ENCODE measurements at regions not wholly inside any gene's neighbourhood (a gene's known extent, or its start where the extent isn't known, plus 50 kb on each side); places are given as distances from the start of the nearest gene placed in this dataset.

DNA sequence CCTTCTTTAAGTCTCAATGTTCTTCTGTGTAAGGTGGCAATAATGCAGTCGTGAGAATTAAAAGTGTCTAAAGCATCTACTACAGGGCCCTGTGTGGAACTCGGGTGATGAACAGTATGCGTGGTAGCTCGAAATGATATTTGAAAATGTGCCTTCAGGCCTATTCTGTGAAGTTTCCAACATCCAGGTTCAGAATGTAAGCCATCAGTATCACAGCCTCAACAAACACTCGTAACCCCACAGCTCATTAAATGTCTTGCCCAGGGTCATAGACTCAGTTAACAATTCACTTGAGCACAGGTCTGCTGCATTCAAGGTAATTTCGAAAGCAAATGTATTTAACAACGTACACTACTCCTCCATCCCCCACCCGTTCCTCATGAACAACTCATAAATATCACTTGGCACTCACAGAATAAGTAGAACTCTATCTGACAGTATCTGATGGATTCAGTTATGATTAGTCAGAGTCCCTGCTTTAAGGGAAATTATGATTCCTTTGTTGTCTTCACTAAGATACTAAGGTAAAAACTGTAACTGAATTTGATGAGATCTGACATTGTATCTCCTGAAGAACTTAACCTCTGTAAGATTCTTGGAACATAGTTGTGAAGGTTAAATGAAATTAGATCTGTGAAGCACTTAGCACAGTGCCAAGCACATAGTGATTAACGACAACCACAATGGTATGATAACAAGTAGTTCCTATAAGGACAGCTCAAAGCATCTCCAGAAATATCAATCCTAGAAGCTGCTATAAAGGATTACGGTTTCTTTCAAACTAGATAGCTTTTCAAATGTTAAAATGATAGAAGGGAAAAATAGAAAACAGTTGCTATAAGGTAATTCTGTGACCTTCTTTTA lies 642.3 kb downstream of the TBL1XR1 start:
- POLR2A ChIA-PET, result no interaction called here
- TF ChIP-seq ZHX1 (CRISPR knock-in tag; IDR thresholded peaks at IDR 0.05; ENCODE audit: low read depth) (no peak), MAX (IDR thresholded peaks at IDR 0.05) (no peak), NFYB (CRISPR knock-in tag; IDR thresholded peaks at IDR 0.05) (no peak), BRCA1 (CRISPR knock-in tag; IDR thresholded peaks at IDR 0.05) (no peak), ZNF44 (CRISPR knock-in tag; IDR thresholded peaks at IDR 0.05) (no peak), SNRNP70 (IDR thresholded peaks at IDR 0.05; ENCODE audit: low read depth, low read length) (no peak), FOXP1 (IDR thresholded peaks at IDR 0.05) (no peak), FOXP1 (CRISPR knock-in tag; IDR thresholded peaks at IDR 0.05) (no peak), CBX2 (IDR thresholded peaks at IDR 0.05; ENCODE audit: low read depth, low read length) (no peak), CBX2 (CRISPR knock-in tag; IDR thresholded peaks at IDR 0.05; ENCODE audit: low read depth) (no peak), HNRNPUL1 (IDR thresholded peaks at IDR 0.05; ENCODE audit: low read depth, low read length) (no peak), POLR2A (IDR thresholded peaks at IDR 0.05; ENCODE audit: insufficient read depth in 1 of 2, low read depth in 2 of 2, low read length in 2 of 2) (no peak), NFYC (CRISPR knock-in tag; IDR thresholded peaks at IDR 0.05) (no peak)
- TF ChIP-seq, protein P1, sequence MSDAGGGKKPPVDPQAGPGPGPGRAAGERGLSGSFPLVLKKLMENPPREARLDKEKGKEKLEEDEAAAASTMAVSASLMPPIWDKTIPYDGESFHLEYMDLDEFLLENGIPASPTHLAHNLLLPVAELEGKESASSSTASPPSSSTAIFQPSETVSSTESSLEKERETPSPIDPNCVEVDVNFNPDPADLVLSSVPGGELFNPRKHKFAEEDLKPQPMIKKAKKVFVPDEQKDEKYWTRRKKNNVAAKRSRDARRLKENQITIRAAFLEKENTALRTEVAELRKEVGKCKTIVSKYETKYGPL (CRISPR knock-in tag; IDR thresholded peaks at IDR 0.05), result no peak
- TF ChIP-seq, protein P2, sequence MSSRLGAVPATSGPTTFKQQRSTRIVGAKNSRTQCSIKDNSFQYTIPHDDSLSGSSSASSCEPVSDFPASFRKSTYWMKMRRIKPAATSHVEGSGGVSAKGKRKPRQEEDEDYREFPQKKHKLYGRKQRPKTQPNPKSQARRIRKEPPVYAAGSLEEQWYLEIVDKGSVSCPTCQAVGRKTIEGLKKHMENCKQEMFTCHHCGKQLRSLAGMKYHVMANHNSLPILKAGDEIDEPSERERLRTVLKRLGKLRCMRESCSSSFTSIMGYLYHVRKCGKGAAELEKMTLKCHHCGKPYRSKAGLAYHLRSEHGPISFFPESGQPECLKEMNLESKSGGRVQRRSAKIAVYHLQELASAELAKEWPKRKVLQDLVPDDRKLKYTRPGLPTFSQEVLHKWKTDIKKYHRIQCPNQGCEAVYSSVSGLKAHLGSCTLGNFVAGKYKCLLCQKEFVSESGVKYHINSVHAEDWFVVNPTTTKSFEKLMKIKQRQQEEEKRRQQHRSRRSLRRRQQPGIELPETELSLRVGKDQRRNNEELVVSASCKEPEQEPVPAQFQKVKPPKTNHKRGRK (CRISPR knock-in tag; IDR thresholded peaks at IDR 0.05), result no peak
- no peak overlapping the region for H3K9ac ChIP-seq (ENCODE audit: insufficient read depth, low read depth, low read length)
- no peaks in the 10 kb centered on the region for H3K79me2 ChIP-seq (ENCODE audit: insufficient read depth, low read length)
- no peaks in the 10 kb centered on the region for H3K9me3 ChIP-seq (ENCODE audit: low read length)
- WGBS (ENCODE audit: low lambda C conversion rate), result 8% methylated on average over 8 of the region's 10 CpGs
- H2AFZ ChIP-seq (ENCODE audit: low read length), result no peak overlapping the region
- ATAC-seq, result no peak
- H3K4me2 ChIP-seq (ENCODE audit: low read depth, low read length), result no peak overlapping the region
- no peaks in the 10 kb centered on the region for H3K36me3 ChIP-seq (replicated peaks in 1 of 2; ENCODE audit: control insufficient read depth in 1 of 2, insufficient read depth in 2 of 2, low read length in 2 of 2)
- no TSS peak for BruUV-seq (replicated peaks)
- CTCF ChIA-PET (ENCODE audit: low intra/inter-chr PET ratio, low total read pairs), result no interaction called here
- FAIRE-seq, result no peak
- H4K20me1 ChIP-seq (ENCODE audit: insufficient read depth, low read length), result no peaks in the 10 kb centered on the region
- intact Hi-C loops (cut with micrococcal nuclease; ENCODE audit: unreplicated experiment) (no loop called here), in situ Hi-C loops (cut with HindIII; ENCODE audit: extremely low pct_ligation_motif_present, low pct_unique_long_range_greater_than_20kb) (no loop called here)
- H3K4me1 ChIP-seq (ENCODE audit: insufficient read depth, low read length), result no peaks in the 10 kb centered on the region
- DNase-seq (ENCODE audit: low spot score), result no peak
- no peaks in the 10 kb centered on the region for H3K27me3 ChIP-seq (ENCODE audit: control insufficient read depth in 1 of 2, insufficient read depth in 2 of 2, low read length in 2 of 2)
- no peak overlapping the region for H3K4me3 ChIP-seq (replicated peaks in 1 of 3; ENCODE audit: insufficient read depth in 1 of 3, low read depth in 2 of 3, low read length in 3 of 3)
- no peak overlapping the region for H3K27ac ChIP-seq (ENCODE audit: extremely low read length, insufficient read depth, low read length)
